K562 (cell line): ENCODE measurements at regions not wholly inside any gene's neighbourhood (a gene's known extent, or its start where the extent isn't known, plus 50 kb on each side); places are given as distances from the start of the nearest gene placed in this dataset.

ENCODE experiments used
- BRD9 ChIP-seq: fragments of 450-650 bp; IDR thresholded peaks from 2 replicates; pipeline ENCODE4 v1.6.1; 2018; ENCODE audit warnings: low read depth; ENCODE audit not compliant: partially characterized antibody
- E2F6 ChIP-seq, 2 experiments: IDR thresholded peaks; 2 replicates each; pipeline ENCODE4 v1.6.1; 2011; ENCODE audit warnings: borderline replicate concordance in 1 of 2, control low read depth in 1 of 2, low read depth in 1 of 2, low read length in 1 of 2, mild to moderate bottlenecking in 1 of 2, mixed read lengths in 1 of 2, moderate library complexity in 1 of 2; ENCODE audit not compliant: insufficient read depth in 1 of 2, insufficient read length in 1 of 2, poor library complexity in 1 of 2, severe bottlenecking in 1 of 2; ENCODE audit errors: extremely low read depth in 1 of 2
- SMARCC2 ChIP-seq: fragments of 450-650 bp; IDR thresholded peaks from 2 replicates; pipeline ENCODE4 v1.6.1; 2017; ENCODE audit warnings: antibody characterized with exemption, moderate library complexity, mild to moderate bottlenecking, low read depth
- ZFPM2 ChIP-seq: fragments of 250-450 bp; sonication (Bioruptor Pico); IDR thresholded peaks from 2 replicates; pipeline ENCODE4 v1.5.1; 2022; ENCODE audit warnings: mild to moderate bottlenecking
- ZNF695 ChIP-seq: fragments of 450-650 bp; formaldehyde crosslinking; IDR thresholded peaks from 2 replicates; pipeline ENCODE4 v1.4.0; 2020; ENCODE audit warnings: mild to moderate bottlenecking, moderate library complexity
- TF ChIP-seq, protein P1 (sequence below), 3 experiments: fragments of 200-800 bp in 1 of 3; fragments of 250-450 bp in 1 of 3; fragments of 450-650 bp in 1 of 3; sonication (Bioruptor Pico) in 1 of 3; sonication (Bioruptor generic) in 1 of 3; formaldehyde crosslinking in 1 of 3; IDR thresholded peaks; 2 replicates each; pipeline versions ENCODE4 v1.6.1 to v1.8.0; 2016 to 2022; ENCODE audit warnings: mild to moderate bottlenecking in 2 of 3, missing genetic modification characterization in 2 of 3, missing compliant biosample characterization in 1 of 3, moderate library complexity in 1 of 3
- TF ChIP-seq, protein P2 (sequence below): fragments of 450-650 bp; formaldehyde crosslinking; IDR thresholded peaks from 2 replicates; pipeline ENCODE4 v1.4.0; 2022; ENCODE audit warnings: mild to moderate bottlenecking, moderate library complexity

DNA sequence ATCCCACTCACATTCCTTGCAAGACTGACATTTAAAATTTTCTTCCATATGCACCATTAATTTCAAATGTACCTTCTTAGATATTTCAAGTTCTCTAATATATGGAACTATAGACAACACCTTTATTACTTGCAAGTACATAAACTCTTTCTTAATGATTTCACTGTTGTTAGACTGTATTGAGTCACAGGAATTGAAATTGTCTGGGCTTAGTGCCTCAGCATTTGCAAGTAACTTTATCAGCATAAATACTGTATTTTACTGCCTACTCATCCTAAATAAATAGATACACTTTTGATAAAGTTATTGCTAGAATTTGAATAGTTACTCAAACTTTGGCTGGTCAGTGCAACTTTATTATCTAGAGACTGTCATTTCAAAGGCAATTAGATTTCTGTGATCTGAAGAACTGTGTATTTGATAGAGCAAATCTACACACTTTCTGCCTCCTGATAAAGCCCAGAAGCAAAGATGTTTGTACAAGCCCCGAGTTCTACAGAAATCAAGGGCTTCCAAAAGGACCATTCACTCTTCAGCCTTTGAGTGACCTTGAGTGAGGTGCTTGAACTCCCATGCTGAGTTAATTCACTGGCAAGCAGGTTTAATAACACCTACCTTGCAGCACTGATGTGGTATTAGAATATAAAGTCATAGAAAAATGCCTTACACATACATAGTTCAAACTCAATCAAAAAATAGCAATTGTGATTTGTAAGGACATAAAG, 91.6 kb downstream of the COX7C start (continued):
- TF ChIP-seq, protein P1, sequence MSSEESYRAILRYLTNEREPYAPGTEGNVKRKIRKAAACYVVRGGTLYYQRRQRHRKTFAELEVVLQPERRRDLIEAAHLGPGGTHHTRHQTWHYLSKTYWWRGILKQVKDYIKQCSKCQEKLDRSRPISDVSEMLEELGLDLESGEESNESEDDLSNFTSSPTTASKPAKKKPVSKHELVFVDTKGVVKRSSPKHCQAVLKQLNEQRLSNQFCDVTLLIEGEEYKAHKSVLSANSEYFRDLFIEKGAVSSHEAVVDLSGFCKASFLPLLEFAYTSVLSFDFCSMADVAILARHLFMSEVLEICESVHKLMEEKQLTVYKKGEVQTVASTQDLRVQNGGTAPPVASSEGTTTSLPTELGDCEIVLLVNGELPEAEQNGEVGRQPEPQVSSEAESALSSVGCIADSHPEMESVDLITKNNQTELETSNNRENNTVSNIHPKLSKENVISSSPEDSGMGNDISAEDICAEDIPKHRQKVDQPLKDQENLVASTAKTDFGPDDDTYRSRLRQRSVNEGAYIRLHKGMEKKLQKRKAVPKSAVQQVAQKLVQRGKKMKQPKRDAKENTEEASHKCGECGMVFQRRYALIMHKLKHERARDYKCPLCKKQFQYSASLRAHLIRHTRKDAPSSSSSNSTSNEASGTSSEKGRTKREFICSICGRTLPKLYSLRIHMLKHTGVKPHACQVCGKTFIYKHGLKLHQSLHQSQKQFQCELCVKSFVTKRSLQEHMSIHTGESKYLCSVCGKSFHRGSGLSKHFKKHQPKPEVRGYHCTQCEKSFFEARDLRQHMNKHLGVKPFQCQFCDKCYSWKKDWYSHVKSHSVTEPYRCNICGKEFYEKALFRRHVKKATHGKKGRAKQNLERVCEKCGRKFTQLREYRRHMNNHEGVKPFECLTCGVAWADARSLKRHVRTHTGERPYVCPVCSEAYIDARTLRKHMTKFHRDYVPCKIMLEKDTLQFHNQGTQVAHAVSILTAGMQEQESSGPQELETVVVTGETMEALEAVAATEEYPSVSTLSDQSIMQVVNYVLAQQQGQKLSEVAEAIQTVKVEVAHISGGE (CRISPR knock-in tag; IDR thresholded peaks at IDR 0.05): no peak
- TF ChIP-seq BRD9: no peak
- TF ChIP-seq ZFPM2: no peak
- no peak for TF ChIP-seq SMARCC2
- TF ChIP-seq, protein P2, sequence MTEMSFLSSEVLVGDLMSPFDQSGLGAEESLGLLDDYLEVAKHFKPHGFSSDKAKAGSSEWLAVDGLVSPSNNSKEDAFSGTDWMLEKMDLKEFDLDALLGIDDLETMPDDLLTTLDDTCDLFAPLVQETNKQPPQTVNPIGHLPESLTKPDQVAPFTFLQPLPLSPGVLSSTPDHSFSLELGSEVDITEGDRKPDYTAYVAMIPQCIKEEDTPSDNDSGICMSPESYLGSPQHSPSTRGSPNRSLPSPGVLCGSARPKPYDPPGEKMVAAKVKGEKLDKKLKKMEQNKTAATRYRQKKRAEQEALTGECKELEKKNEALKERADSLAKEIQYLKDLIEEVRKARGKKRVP: no peak
- no peak for TF ChIP-seq ZNF695
- TF ChIP-seq E2F6 (IDR thresholded peaks at IDR 0.05; ENCODE audit: borderline replicate concordance in 1 of 2, extremely low read depth in 1 of 2, insufficient read depth in 1 of 2, insufficient read length in 1 of 2, low read depth in 1 of 2, low read length in 1 of 2, poor library complexity in 1 of 2, severe bottlenecking in 1 of 2): no peak
